G401 (cell line): ENCODE measurements at regions not wholly inside any gene's neighbourhood (a gene's known extent, or its start where the extent isn't known, plus 50 kb on each side); places are given as distances from the start of the nearest gene placed in this dataset.
A peak's percentile ranks its signal among the peaks of the same experiment; 100 is the strongest.

Experiments used
- DNase-seq: peaks from one replicate; pipeline ENCODE4 v3.0.0-alpha.2; 2015; ENCODE audit warnings: low spot score
- in situ Hi-C: cut with HindIII; loops from 2 replicates; pipeline ENCODE4 v1.10.0; 2016; ENCODE audit warnings: low sequenced_read_pairs, mixed read lengths

DNA sequence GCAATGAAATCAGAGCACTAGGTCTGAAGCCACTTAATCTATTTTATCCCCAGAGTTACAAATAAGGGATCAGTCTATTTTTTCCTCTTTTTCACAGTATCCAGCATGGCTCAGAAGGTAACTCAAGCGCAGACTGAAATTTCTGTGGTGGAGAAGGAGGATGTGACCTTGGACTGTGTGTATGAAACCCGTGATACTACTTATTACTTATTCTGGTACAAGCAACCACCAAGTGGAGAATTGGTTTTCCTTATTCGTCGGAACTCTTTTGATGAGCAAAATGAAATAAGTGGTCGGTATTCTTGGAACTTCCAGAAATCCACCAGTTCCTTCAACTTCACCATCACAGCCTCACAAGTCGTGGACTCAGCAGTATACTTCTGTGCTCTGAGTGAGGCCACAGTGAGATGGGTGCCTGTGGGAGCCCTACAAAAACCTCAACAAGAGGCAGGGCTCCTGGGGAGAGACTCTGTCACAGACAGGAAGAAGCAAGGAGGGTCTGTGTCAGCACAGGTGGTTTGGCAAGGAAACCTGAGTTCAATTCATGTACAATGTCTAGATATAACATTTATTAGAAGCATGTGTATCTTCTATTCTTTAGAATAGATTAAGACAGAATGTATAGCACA, 334.3 kb upstream of the OR4E1 start:
- in situ Hi-C loops, result no loop called here
- no peak for DNase-seq

DNA sequence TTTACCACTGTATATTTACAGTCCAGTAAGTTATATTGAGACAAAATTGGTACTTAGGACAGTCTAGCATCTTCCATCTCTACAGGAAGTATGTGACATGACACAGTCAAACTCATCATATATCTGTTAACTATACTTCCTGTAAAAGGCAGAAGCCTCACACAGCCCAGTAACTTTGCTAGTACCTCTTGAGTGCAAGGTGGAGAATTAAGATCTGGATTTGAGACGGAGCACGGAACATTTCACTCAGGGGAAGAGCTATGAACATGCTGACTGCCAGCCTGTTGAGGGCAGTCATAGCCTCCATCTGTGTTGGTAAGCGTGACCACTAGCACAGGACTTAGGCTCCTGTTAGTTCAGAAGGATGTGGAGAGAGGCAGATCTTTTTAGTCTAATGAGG, 333.7 kb upstream of the OR4E1 start:
- no peak for DNase-seq
- in situ Hi-C loops, result no loop called here

DNA sequence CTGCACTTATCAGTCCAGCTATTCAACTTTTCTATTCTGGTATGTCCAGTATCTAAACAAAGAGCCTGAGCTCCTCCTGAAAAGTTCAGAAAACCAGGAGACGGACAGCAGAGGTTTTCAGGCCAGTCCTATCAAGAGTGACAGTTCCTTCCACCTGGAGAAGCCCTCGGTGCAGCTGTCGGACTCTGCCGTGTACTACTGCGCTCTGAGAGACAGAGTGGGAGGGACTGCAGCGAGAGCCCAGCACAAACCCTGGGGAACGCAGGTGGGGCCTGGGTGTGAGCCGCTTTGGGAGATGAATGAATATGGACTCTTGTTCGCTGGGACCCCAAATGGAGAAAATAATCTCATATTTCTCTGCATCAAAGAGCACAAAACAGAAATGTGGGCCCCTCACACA, 329.8 kb upstream of the OR4E1 start:
- no peak for DNase-seq
- in situ Hi-C loops, result no loop called here

DNA sequence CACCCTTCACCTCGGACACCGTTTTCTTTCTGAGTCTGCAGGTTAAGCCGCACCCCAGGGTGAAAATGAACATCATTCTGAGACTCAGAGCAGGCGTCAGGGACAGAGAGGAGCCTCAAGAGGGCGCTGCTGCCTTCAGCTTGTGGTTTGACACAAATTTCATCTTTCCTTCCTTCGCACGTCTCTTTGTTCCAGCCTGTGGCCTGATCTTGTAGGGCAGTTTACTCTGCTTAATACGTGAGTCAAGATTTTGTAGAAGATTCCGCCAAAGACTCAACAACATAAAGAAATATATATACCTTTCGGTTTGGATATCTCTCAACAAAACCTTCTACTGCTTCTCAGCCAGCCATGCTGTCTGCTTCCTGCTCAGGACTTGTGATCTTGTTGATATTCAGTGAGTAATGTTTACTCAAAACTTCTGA, 329.3 kb upstream of the OR4E1 start:
- no peak for DNase-seq
- in situ Hi-C loops, result no loop called here

DNA sequence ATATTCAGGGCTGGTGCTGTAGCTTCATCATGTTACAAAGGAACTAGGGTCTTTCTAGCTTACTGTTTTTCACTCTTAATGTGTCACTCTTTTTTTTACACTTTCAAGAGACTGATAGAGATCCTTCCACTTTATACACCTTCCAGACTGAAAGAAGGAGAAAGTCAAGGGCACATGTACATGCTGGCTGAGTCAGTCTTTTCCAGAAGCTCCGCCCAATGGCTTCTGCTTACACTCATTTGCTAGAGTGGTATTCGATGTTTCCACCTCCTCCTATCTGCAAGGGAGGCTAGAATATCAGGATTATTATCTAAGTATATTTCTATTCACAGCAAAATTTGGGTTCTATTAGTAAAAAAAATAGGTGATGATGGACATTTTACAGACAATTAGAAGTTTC, 325.8 kb upstream of the OR4E1 start:
- in situ Hi-C loops, result no loop called here
- no peak for DNase-seq

DNA sequence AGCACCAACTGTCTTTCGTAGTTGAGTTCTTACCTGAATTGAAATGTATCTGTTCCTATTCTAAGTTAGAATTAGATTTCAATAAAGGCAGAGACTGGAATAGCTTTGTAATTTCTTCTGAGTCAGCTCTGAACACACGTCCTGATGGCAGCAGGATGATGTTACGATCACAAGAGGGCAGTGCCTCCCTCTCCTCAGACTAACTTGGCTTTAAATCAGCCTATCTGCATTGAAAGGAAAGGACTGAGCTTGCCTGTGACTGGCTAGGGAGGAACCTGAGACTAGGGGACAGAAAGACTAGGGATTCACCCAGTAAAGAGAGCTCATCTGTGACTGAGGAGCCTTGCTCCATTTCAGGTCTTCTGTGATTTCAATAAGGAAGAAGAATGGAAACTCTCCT, 323.7 kb upstream of the OR4E1 start:
- in situ Hi-C loops, result no loop called here
- DNase-seq, result no peak

DNA sequence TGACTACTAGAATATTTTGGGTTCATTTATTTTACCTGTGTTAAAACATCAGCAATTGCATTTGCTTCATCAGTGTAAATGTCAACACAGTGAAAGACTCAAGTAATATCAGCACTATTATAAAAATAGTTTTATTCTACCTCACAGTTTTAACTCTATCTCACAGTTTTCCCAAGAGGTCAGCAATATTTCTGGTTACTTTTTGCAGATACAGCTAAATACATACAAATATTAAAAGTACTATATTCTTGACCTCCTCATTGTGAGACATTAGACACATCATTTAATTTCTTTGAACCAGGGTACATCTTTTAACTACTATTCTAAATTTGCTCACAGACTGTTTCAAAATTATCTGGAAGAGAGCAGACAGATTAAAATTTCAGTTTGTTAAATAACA, 321.7 kb upstream of the OR4E1 start:
- DNase-seq, result no peak
- in situ Hi-C loops, result no loop called here

DNA sequence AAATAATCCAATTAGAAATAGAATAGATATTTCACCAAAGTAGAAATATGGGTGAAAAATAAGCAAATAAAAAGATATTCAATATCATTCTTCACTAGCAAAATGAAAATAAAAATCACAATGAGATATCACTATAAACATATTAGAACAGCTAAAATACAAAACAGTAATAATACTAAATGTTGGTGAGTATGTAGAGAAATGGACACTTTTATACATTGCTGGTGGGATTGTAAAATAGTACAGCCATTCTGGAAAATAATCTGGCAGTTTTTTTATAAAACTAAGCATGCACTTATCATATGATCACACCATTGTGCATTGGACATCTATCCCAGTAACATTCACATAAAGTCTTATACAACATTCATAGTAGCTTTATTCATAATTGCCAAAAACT, 320.2 kb upstream of the OR4E1 start:
- in situ Hi-C loops, result no loop called here
- DNase-seq, result no peak

DNA sequence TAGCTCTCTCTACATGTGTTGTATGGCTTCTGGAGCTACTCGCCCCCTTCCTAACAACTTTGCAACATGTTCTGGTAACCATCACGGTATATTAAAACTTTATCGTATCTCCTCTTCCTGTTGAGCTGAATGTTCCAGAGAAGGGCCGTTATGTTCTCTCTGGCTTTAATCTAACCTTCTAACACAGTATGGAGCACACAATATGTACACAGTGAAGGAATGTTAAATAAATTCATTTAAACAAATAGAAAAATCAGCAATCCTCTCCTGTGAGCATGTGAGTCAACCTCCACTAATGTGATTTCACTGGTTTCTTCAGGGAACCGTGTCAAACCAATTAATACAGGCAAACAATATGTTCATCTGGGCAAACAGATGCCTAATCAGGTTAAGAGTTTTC, 319.5 kb upstream of the OR4E1 start:
- DNase-seq, result no peak
- in situ Hi-C loops, result no loop called here

DNA sequence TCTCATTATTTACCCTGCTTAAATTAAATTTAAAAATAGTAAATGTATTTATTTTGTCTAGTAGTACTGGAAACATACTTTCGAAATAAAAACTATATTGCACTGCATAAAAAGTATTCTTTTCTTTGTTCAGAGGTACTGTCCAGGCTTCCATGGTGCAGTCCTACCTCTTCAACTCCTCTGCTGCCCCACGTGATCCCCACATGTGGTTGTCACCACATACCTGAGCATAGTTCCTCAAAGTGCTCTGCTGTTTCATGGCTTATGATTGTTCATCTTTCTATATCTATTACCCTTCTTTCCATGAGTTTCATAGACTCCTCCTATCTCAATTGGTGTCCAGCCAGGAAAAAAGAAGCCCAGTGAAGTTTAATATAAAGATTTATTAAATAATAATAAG, 317.5 kb upstream of the OR4E1 start:
- in situ Hi-C loops, result no loop called here

DNA sequence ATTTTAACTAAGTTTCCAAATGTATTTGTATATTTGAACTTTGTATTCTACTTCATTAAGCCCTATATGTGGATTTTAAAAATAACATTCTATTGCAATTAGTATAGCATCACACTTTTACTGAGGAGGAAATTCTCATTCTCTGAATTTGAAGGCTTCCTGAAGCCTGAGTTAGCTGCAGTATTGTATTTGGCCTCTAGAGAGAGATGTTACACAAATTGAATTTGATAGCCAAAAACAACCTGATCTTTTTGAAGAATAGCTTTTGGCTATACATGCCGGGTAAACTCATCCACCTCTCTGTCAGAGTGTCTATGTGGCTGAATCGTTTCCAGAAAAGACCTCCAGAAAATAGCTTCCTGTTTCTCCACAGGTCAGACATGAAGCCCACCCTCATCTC, 316.5 kb upstream of the OR4E1 start:
- in situ Hi-C loops, result no loop called here
- DNase-seq, result no peak

More for the DNA sequence above, 317.5 kb upstream of the OR4E1 start:
- DNase-seq, result no peak

DNA sequence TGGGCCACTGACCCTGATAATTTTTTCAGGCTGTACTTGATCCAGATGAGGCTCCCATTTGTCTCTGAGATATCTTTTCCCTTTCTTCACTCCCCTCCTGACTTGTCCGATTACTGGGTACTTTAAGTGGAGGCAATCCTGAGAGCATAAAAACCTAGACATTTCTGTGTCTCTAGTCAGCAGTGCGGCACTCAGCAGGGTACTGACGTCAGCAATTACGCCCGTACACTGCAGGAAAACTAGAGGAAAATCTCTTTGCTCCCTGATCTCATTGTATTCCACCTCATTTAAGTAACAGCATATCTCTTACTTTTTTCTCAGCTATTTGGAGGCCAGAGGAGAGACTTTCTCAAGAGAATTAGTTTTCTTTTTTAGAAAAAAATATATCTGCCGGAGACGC, 315.5 kb upstream of the OR4E1 start:
- no peak for DNase-seq
- in situ Hi-C loops, result no loop called here

DNA sequence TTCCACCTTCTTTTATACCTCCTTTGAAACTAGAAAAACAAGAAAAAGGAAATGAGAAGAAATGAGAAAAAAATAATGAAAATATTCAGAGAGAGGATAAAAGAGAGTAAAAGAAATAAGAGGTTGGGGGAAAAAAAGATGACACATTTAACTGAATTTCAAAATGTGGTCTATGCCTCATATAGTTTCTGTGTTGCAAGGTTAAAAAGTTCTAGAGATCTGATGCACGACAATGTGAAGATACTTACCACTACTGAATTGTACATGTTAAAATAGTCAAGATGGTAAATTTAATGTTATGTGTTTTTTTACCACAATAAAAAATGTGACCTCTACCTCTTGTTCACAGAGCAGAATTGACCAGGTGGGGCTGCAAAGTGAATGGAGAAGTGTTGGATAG, 314.8 kb upstream of the OR4E1 start:
- in situ Hi-C loops, result no loop called here
- no peak for DNase-seq

DNA sequence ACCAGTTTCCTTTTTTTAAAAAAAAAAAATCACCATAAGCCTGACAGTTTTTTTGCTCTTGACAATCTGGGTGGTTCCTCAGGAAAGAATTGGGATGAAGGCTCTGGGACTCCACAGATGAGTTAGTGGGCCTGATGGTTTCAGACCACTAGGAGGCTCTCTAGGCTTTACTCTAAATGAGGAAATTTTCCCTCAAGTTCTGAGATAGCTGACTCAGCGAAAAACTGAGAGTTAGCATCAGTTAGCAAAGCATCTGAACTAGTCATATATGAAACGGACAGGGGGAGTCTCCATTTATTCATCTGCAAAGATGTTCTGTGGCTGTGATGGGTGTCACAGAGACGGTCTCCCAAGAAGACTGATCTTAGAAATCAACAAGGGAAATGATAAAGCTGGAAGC, 314.3 kb upstream of the OR4E1 start:
- peak; percentile 5 for DNase-seq
- in situ Hi-C loops, result no loop called here

DNA sequence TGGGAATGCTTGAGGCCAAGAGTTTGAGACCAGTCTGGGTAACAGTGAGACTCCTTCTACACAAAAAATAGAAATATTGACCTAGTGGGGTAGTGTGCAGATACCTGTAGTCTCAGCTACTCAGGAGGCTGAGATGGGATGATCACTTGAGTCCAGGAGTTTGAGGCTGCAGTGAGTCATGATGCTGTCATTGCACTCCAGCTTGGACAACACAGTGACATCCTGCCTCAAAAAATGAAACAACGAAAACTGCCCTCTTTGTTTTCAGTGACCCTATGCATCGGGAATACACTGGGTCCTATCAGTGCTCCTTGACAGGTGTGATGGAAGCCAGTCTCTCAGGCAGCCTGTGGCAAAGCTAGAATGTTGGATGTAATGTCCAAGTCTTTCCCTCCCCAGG, 311.5 kb upstream of the OR4E1 start:
- in situ Hi-C loops, result no loop called here
- no peak for DNase-seq

DNA sequence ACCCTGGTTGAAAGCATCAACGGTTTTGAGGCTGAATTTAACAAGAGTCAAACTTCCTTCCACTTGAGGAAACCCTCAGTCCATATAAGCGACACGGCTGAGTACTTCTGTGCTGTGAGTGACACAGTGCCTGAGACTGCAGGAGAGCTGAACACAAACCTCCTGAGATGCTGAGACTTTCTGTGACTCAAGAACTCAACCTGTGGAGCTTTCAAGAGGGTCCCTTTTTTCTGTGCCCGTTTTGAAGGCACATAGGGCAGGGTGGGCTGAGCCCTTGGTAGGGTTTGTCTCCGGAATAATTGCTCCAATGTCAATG, 305.3 kb upstream of the OR4E1 start:
- DNase-seq, result no peak
- in situ Hi-C loops, result no loop called here

DNA sequence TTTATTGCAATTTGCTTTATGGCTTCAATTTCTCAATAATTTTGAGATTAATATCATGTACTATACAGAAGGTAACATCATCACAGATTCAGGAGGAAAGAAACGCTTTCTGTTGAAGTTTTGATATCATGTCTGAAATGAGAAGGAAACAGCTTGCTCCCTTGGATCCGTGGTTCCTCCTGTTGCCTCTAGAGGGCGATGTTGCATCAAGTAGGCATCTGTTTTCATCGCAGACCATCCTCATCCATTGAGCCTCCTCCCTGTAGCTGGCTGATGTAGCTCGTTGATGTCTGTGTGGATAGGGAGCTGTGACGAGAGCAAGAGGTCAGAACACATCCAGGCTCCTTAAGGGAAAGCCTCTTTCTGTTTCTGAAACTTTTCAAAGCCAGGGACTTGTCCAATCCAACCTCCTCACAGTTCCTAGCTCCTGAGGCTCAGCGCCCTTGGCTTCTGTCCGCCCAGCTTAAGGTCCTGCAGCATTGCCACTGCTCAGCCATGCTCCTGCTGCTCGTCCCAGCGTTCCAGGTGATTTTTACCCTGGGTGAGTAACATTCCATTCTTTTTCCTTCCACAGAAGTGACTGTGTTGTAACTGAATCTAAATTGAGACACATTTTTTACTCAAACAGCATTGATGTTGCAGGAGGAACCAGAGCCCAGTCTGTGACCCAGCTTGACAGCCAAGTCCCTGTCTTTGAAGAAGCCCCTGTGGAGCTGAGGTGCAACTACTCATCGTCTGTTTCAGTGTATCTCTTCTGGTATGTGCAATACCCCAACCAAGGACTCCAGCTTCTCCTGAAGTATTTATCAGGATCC, 304.8 kb upstream of the OR4E1 start:
- DNase-seq, result peak; percentile 2
- in situ Hi-C loops, result no loop called here

DNA sequence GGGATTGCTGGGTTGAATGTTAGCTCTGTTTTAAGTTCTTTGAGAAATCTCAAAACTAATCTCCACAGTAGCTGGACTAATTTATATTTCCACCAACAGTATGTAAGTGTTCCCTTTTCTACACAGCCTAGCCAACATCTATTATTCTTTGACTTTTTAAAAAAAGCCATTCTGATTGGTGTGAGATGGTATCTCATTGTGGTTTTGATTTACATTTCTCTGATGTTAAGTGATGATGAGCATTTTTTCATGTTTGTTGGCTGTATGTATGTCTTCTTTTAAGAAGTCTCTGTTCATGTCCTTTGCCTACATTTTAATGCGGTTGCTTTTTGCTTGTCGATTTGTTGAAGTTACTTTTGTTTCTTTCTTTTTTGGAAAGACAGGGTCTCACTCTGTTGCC, 301.1 kb upstream of the OR4E1 start:
- no peak for DNase-seq
- in situ Hi-C loops, result no loop called here

DNA sequence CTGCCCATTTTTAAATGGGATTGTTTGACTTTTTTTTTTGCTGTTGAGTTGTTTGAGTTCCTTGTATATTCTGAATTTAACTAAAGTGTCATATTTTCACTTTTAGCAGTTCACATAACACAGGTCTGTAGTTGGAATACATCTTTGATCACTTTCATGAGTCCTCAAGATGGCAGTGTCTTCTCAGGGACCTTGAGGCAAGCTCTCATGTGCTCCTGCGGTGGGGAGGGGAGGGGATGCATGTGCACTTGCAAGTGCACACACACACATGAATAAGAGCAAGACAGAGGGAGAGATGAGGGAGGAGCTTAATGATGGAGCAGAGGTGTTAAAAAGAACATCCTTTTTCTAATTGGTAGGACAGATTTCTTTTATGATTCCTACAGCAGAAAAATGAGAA, 291.4 kb upstream of the OR4E1 start:
- in situ Hi-C loops, result no loop called here
- no peak for DNase-seq

DNA sequence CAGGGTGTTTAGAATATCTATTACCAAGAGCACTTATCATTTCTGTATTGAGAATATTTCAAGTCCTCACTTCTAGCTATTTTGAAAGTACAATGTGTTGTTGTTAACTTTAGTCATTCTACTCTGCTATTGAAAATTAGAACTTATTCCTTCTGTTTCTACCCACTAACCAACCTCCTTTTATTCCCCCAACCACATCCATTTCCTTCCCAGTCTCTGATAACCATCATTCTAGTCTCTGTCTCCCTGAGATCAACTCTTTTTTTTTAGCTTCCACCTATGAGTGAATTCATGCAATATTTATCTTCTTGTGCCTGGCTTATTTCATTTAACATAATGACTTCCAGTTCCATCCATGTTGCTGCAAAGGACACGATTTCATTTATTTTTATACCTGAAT, 290.6 kb upstream of the OR4E1 start:
- no peak for DNase-seq
- in situ Hi-C loops, result no loop called here

DNA sequence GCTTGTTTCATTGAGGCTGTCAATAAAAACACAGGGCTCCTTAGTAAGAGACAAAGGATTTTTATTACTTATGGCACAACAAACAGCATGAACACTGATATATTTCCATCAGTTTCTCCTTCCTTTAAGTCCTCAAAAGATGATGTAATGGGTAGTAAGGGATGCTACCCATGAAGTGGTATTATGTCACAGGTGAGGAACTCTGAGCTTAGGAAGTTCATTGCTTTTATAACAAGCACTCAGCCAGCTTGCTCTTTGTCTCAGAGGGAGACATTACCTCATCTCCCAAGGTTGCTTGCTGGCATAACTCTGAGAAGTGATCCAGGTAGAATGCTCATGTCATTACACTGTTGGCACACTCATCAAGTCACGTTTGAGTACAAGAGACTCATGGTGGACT, 287.0 kb upstream of the OR4E1 start:
- no peak for DNase-seq
- in situ Hi-C loops, result no loop called here
